IMR-90 (cell line): ENCODE measurements at regions not wholly inside any gene's neighbourhood (a gene's known extent, or its start where the extent isn't known, plus 50 kb on each side); places are given as distances from the start of the nearest gene placed in this dataset.

ENCODE experiments used
- CTCF ChIP-seq: conservative IDR thresholded peaks from 2 replicates; pipeline ENCODE4 v1.5.1; 2012; ENCODE audit warnings: mild to moderate bottlenecking, low read depth, low read length, improper control_type of control experiment
- POLR2A ChIP-seq: IDR thresholded peaks from 2 replicates; pipeline ENCODE4 v1.6.1; 2012; ENCODE audit warnings: mild to moderate bottlenecking, low read depth, low read length

DNA sequence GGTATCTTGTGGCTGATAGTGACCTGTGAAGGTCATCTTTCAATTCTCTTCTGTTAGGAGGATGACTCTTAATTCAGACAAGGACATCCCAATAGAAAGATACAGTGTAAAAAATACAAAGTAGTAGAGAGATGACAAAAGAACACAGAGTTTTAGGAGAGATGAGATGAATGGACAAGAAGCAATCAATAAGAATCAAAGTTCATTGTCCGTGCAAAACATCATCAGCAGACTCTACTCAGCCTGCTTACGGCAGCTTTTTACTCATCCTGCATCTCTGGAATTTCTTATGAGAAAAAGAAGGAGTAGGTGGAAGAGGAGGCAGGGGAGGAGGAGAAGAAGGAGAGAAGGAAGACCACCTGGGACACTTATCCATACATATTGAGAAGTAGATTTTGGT lies 2131.7 kb downstream of the ARAP2 start:
- TF ChIP-seq CTCF (no peak), POLR2A (no peak)
